Sciatic nerve (tissue), 2 donors: ENCODE measurements at regions not wholly inside any gene's neighbourhood (a gene's known extent, or its start where the extent isn't known, plus 50 kb on each side); places are given as distances from the start of the nearest gene placed in this dataset.
"Not testable (repeated sequence)": the region's sequence is repeated elsewhere in the genome, so short reads cannot be mapped to it uniquely, and the experiment has no call there.

Source experiments
- ATAC-seq: fragments of 200-7000 bp; cut with Tn5 transposase; one replicate; pipeline ENCODE4 v1.9.1; 2020; ENCODE audit warnings: mild to moderate bottlenecking, moderate library complexity
- DNase-seq: peaks from one replicate; pipeline ENCODE4 v3.0.0-alpha.2; 2020; ENCODE audit warnings: low spot score
- intact Hi-C: fragments of 100-400 bp; cut with DNase I; formaldehyde crosslinking; loops from one replicate; pipeline ENCODE4 v1.14.2; 2022
- donor health status: DM: no; HTN: no; CAD: no.
- donor health status: DM: no; HTN: no; CAD: no.

- no peak for ATAC-seq
- DNase-seq, result no peak
- intact Hi-C loops, result no loop called here
Measured at GRCh38 chr5:44085083-44085482, 304.1 kb downstream of the FGF10 start.

DNA sequence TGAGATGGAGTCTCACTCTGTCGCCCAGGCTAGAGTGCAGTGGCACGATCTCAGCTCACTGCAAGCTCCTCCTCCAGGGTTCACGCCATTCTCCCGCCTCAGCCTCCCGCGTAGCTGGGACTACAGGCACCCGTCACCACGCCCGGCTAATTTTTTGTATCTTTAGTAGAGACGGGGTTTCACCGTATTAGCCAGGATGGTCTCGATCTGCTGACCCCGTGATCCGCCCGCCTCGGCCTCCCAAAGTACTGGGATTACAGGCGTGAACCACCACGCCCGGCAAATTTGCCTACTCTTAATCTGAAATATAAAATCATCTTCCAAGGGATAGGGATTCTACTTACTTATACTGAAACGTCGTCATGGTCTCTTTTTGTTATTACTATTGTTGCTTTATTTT lies 314.7 kb downstream of the FGF10 start:
- intact Hi-C loops, ATAC-seq, DNase-seq: not testable (repeated sequence)

GRCh38 chr5:44051591-44051990 lies 337.6 kb downstream of the FGF10 start:
- intact Hi-C loops, result loop anchor here (5.0 kb wide), 1 partner anchor 629 kb away; no protein-coding TSS in a partner anchor
- ATAC-seq (no peak), DNase-seq (no peak)

DNA sequence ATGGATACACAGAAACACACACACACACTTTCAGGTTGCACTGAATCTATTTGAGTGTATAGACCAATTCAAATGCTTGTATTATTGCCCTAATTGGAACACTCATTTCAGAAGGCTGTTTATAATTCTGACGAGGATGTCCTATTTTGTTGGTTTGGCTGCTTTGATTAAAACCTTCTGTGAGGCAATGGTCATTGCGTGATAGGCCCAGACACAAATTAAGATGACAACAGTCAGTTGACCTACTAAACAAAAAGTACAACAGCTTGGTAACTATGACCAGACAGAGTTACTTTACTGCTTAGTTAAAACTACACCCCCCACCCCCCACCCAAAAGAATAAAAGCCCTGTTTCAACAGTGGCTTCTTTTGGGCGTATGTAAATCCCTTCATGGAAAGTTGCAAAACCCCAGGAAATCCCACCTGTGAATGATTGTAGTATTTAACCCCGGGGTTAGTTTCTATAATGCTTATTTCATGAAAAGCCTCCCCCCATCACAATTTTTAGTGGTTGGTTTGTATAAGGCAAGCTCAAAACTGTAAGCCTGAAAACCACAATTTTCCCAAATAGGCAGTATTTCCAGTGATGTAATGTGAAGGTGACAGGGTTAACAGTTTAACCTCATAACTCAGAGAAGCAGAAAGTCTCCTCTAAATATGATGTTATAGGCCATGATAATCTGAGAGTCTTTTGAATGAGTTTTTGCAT lies 340.8 kb downstream of the FGF10 start:
- ATAC-seq, result peak; percentile 77
- no peak for DNase-seq
- intact Hi-C loops, result no loop called here

DNA sequence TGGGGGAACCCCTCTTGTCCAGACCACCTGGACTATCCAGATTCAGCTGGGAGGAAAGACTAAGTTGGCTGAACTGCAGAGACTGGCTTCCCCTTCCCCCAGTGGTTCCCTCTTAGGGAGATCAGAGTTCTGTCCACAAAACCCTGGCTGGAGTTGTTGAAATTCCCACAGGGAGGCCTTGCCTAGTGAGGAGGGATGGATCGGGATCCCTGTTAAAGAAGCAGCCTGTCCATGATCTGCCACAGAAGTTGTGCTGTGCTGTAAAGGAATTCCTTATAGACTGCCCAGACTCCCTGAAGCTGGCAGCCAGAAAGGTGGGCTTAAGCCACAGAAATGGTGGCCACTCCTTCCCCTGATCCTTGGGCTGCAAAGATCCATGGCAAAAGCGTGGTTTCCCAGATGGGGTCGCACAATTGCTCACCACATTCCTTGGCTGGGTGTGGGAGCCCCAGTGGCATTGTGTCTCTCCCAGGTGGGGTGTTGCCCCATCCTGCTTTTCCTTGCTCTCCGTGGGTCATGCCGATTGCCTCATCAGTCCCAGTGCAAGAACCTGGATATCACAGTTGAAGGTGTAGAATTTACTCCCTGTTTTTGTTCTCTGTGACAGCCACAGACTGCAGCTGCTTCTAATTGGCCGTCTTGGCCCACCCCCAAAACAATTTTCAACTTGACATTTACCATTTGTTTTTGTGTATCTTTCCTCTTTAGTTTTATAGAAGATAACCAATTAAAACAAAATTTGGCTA lies 342.4 kb downstream of the FGF10 start:
- ATAC-seq (peak; percentile 72), DNase-seq (no peak)
- intact Hi-C loops, result no loop called here

DNA sequence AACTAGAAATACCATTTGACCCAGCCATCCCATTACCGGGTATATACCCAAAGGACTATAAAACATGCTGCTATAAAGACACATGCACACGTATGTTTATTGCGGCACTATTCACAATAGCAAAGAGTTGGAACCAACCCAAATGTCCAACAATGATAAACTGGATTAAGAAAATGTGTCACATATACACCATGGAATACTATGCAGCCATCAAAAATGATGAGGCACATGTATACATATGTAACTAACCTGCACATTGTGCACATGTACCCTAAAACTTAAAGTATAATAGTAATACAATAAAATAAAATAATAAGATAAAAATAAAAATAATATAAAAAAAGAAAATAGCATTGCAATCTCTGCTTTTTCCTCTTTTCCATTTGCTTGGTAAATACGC lies 344.7 kb downstream of the FGF10 start:
- ATAC-seq, intact Hi-C loops, DNase-seq: not testable (repeated sequence)

GRCh38 chr5:44028226-44028625 lies 361.0 kb downstream of the FGF10 start:
- intact Hi-C loops, result no loop called here
- DNase-seq, result no peak
- ATAC-seq, result no peak

GRCh38 chr5:44022622-44023021 lies 366.6 kb downstream of the FGF10 start:
- intact Hi-C loops, result no loop called here
- ATAC-seq (no peak), DNase-seq (no peak)

- intact Hi-C loops, result no loop called here
- DNase-seq (no peak), ATAC-seq (no peak)
Measured at GRCh38 chr5:44011518-44011917, 377.7 kb downstream of the FGF10 start.

DNA sequence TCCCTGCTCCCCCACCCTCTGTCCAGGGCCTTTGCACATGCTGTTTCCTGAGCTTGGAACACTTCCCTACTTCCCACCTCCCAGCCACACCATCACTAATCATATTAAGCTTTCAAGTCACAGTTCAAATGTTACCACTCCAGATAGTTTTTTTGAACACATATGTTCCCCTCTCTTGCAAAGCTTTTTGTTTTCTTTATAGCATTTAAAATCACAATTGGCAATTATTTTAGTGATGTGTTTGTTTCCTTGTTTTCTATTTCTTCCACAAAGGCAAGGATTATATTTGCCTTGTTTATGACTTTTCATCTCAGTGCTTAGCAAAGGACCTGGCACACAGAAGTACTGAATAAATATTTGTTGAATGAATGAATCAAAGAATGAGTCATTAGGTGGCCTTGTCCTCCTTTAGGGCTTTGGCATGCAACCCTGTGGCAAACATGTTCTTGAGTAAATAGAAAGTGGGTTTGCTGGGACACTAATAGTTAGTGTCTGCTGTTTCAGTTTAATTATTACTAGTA lies 386.8 kb downstream of the FGF10 start:
- DNase-seq (no peak), ATAC-seq (no peak)
- intact Hi-C loops, result no loop called here

DNA sequence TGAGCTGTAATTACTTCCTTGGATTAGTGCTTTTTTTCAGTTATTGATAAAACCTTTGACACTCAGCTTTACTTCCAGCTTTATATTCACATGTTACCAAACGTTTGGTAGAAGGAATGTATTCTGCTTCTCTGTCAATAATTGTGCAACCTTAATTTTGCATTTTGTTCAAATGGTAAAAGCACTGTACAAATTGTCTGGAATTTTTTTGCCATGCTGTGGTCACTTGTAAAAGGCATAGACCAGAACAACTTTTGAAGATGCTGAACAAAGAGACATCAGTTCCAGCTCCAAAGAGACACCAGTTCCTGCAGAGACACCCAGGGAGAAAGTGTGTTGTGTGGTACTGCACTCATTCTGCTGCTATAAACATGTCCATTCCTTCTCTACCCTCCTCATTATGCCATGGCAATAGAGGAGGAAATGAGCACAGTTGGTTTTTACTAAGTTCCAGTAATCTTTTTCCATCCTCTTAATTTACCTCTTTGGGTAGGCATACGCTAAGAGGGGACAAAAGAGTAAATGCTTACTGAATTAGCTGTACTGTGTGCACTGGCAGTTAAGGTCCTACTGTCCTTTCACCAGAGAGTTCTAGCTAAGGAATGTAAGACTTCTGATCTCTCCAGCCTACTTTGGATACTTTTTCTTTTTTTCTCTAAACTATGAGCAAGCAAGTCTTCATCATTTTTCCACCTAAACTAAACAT lies 387.4 kb downstream of the FGF10 start:
- intact Hi-C loops, result no loop called here
- no peak for DNase-seq
- no peak for ATAC-seq

DNA sequence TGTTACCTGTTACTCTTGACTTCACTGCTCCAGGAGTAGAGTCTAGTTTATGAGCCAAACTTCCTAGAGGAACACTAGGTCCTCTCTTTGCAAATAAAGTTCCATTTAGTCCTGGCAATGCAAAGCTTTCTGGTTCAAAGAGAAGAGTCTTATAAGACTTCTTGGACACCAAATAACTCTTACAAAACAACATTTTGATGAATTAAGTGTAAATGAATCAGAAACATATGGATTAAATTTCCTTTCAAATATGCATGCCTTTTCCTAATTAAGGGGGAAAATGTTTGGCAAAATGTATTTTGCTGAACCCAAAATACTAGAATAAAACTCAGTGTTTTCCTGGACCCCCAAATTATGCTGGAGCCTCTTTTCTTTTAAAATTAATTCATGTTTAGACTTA lies 388.0 kb downstream of the FGF10 start:
- DNase-seq, result no peak
- ATAC-seq, result no peak
- intact Hi-C loops, result no loop called here

GRCh38 chr5:43997647-43998272 lies 391.5 kb downstream of the FGF10 start:
- intact Hi-C loops, result no loop called here
- no peak for ATAC-seq
- DNase-seq, result no peak

DNA sequence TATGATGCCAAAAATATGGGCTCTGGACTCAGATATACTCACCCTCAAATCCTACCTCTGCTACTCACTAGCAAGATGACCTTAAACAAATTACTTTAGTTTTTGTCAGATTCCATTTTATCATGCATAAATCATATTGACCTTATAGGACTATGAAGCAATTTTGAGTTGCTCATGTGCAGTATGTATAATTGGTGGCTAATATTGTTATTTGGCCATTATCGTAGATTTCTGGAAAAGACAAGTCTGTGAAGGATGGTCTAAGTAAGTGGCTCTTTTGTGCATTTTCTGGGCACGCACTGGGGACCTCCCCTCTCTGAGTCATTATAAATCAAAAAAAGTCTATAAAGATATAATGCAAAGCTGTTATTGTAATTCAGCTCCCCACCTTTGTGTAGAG lies 393.0 kb downstream of the FGF10 start:
- intact Hi-C loops, result no loop called here
- no peak for DNase-seq
- ATAC-seq, result no peak

DNA sequence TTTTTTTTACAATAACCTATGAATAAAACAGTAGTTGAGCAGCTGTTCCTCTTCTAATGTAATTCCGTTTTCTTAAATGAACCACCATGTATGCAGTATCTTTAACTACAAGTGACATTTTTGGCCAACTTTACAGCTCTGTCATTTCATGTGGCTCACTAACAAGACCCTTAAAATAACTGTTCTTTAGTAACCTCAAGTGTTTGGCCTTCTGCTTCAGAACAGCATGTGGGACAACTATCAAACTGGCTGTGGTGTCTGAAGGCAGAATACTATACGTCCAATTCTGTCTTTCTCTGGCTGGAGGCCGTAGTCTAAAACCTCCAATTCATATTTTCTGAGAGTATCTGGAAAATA lies 391.4 kb downstream of the NNT start:
- intact Hi-C loops, result no loop called here
- ATAC-seq (peak; percentile 31), DNase-seq (no peak)

- no peak for DNase-seq
- intact Hi-C loops, result no loop called here
- ATAC-seq, result peak; percentile 94
Measured at GRCh38 chr5:43993634-43994351, 390.8 kb downstream of the NNT start.

- DNase-seq (no peak), ATAC-seq (no peak)
- intact Hi-C loops, result no loop called here
Measured at GRCh38 chr5:43985411-43985810, 382.4 kb downstream of the NNT start.

DNA sequence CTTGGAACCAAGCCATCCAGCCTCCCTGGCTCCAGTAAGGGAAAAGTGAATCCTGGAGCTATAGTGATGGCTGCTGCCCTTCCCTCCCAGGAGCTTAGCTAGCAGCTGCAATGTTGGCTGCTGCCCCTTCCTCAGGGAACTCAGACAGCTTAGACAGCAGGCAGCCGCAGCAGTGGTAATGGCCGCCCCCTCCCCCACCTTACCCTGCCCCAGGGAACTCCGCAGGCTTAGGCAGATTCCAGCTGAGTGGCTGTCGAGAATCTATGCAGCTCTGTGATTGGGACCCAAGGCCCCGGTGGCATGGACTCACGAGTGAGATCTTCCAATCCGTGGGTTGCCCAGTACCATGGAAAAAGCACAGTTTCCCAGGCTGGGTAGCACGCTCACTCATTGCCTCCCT lies 378.6 kb downstream of the NNT start:
- DNase-seq (no peak), ATAC-seq (no peak)
- intact Hi-C loops, result no loop called here

DNA sequence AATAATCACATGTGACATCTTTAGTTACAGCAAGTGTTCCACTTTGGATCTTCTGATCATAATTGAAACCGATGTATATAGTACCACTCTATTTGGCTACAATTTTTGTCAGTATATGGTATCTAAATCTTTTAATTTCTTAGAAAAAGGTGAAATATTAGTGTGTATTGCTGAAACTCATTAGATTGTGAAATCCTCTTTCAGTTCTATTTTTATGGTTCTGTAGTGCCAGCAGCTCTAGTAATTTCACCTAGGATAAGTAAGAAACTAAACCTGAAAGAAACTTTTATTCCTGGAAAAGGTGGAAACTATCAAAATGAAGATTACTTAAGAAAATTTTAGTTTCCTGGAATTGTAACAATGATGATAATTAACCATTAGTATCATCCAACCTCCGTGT lies 370.9 kb downstream of the NNT start:
- ATAC-seq (no peak), DNase-seq (no peak)
- intact Hi-C loops, result no loop called here
